ENCODE measurements at regions not wholly inside any gene's neighbourhood (a gene's known extent, or its start where the extent isn't known, plus 50 kb on each side); places are given as distances from the start of the nearest gene placed in this dataset.

GRCh38 chr7:35537067-35538023 is 157.6 kb downstream of the HERPUD2 start:
- H3K4me3 ChIP-seq, result no peak overlapping the region
- peak; percentile 95 for FAIRE-seq
- in situ Hi-C loops (cut with MboI), result no loop called here
- no peak for TF ChIP-seq SIN3A (IDR thresholded peaks at IDR 0.05; ENCODE audit: low read depth, low read length)
- TF ChIP-seq CREM (IDR thresholded peaks at IDR 0.05; ENCODE audit: low read depth), result 0 out of 2 replicates have a peak, but pooled peaks have one; percentile 17
- no peak for TF ChIP-seq ZBTB4 (CRISPR knock-in tag; IDR thresholded peaks at IDR 0.05)
- TF ChIP-seq IKZF1 (conservative IDR thresholded peaks at IDR 0.05), result no peak
- no peak for TF ChIP-seq MEF2A (IDR thresholded peaks at IDR 0.05; ENCODE audit: insufficient read depth, low read depth, low read length)
- no peak for TF ChIP-seq MTA3 (IDR thresholded peaks at IDR 0.05; ENCODE audit: borderline replicate concordance, low read length)
- TF ChIP-seq TCF3 (IDR thresholded peaks at IDR 0.05; ENCODE audit: borderline replicate concordance, insufficient read depth, low read depth, low read length), result no peak
- TF ChIP-seq NRF1 (conservative IDR thresholded peaks at IDR 0.05; ENCODE audit: low read depth, low read length), result no peak
- TF ChIP-seq CBX5 (IDR thresholded peaks at IDR 0.05; ENCODE audit: low read depth), result no peak
- no peak for TF ChIP-seq RBBP5 (conservative IDR thresholded peaks at IDR 0.05)
- TF ChIP-seq SMAD5 (IDR thresholded peaks at IDR 0.05; ENCODE audit: low read depth), result no peak
- 0 out of 2 replicates have a peak, but pooled peaks have one; percentile 25 for TF ChIP-seq DPF2 (IDR thresholded peaks at IDR 0.05)
- TF ChIP-seq SMC3 (IDR thresholded peaks at IDR 0.05; ENCODE audit: borderline replicate concordance, low read length), result peak; percentile 84
- TF ChIP-seq BHLHE40 (IDR thresholded peaks at IDR 0.05; ENCODE audit: borderline replicate concordance in 1 of 2, low read depth in 2 of 2, low read length in 1 of 2), result 0 out of 4 replicates have a peak, but pooled peaks of 1 of the 2 experiments have one; percentile 12
- TF ChIP-seq FOS (IDR thresholded peaks at IDR 0.05; ENCODE audit: borderline replicate concordance, extremely low read depth, insufficient read length), result no peak
- peak; percentile 76 for TF ChIP-seq RAD21 (IDR thresholded peaks at IDR 0.05; ENCODE audit: insufficient read depth, low read depth, low read length)
- no peak for TF ChIP-seq BRCA1 (IDR thresholded peaks at IDR 0.05; ENCODE audit: low read depth, low read length)
- peak; percentile 94 to 96 (median 95) for TF ChIP-seq CTCF (IDR thresholded peaks at IDR 0.05 in 2 of 3, conservative IDR thresholded peaks at IDR 0.05 in 1 of 3; ENCODE audit: control insufficient read depth in 2 of 3, extremely low read depth in 1 of 3, insufficient read depth in 1 of 3, low read depth in 3 of 3, low read length in 3 of 3)
- no peak for TF ChIP-seq POLR2AphosphoS2 (IDR thresholded peaks at IDR 0.05; ENCODE audit: low read depth, low read length)

More at GRCh38 chr7:35537067-35538023, 157.6 kb downstream of the HERPUD2 start:
- Histone ChIP-seq H3K9me3 (replicated peaks; ENCODE audit: control insufficient read depth, insufficient read depth, low read length) (no peaks in the 10 kb centered on the region), H3K27me3 (replicated peaks in 1 of 2; ENCODE audit: control insufficient read depth in 2 of 2, insufficient read depth in 2 of 2, low read length in 1 of 2) (no peaks in the 10 kb centered on the region), H3K27ac (ENCODE audit: control insufficient read depth, insufficient read depth) (no peak overlapping the region), H3K4me1 (ENCODE audit: control insufficient read depth, insufficient read depth, low read length) (no peaks in the 10 kb centered on the region), H3K4me2 (ENCODE audit: control insufficient read depth, insufficient read depth) (peak overlapping the region; percentile 21; the same call in 1 of the 2 replicates), H4K20me1 (ENCODE audit: control insufficient read depth, insufficient read depth) (no peaks in the 10 kb centered on the region), H2AFZ (ENCODE audit: control insufficient read depth, low read depth, low read length) (no peak overlapping the region; the same call in 1 of the 2 replicates), H3K36me3 (ENCODE audit: control insufficient read depth in 2 of 2, insufficient read depth in 2 of 2, low read length in 1 of 2) (no peaks in the 10 kb centered on the region), H3K79me2 (ENCODE audit: control insufficient read depth, insufficient read depth, low read length) (no peaks in the 10 kb centered on the region), H3K9ac (ENCODE audit: control insufficient read depth, insufficient read depth, low read length) (no peak overlapping the region)
- intact Hi-C loops (cut with micrococcal nuclease; ENCODE audit: unreplicated experiment), result loop anchor here (2.0 to 10.0 kb wide), 5 partner anchors 85 to 863 kb away; no protein-coding TSS in a partner anchor
- ChIA-PET RAD21 (ENCODE audit: unreplicated experiment) (interaction anchor here (1.0 kb wide), 1 partner anchor 500 kb away, joined by 3 read pairs; the partner anchor contains the start of gene DPY19L1), POLR2A (no interaction called here), SMC1A (ENCODE audit: uncharacterized antibody, unreplicated experiment) (interaction anchor here (1.7 to 2.1 kb wide), 2 partner anchors 17 to 86 kb away, joined by 8 to 9 read pairs; no protein-coding TSS in a partner anchor), CTCF (interaction anchor here (0.6 to 2.9 kb wide), 10 partner anchors 8 to 378 kb away, joined by 3 to 21 read pairs (median 4); no protein-coding TSS in a partner anchor)
- ATAC-seq, result peak; percentile 100
- BruUV-seq (replicated peaks), result no TSS peak
- 10% methylated on average over 34 of the region's 43 CpGs for WGBS (ENCODE audit: insufficient coverage, insufficient replicate concordance, low lambda C conversion rate, missing lambda C conversion rate)
- DNase-seq (ENCODE audit: low read depth, low spot score), result no peak

All from GM12878 (cell line).